ENCODE measurements at regions not wholly inside any gene's neighbourhood (a gene's known extent, or its start where the extent isn't known, plus 50 kb on each side); places are given as distances from the start of the nearest gene placed in this dataset.

DNA sequence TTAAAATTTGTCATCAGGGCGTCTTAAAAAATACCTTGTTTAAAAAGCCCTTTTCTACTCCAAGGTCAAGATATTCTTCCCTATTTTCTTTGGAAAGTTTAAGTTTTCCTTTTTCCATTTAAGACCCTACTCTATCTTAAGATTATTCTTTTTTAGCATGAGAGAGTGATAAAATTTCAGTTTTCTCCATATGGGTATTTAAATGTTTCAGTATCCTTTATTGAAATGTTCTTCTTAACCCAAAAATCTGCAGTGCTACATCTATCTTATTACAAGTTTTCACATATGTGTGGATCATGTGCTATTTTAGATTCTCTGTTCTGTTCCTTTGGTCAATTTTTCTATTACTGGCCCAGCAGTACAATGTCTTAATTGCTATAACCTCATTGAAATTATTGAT is 202.2 kb downstream of the TTC6 start:
- TF ChIP-seq ZBTB7A (tag by site-specific recombination; IDR thresholded peaks at IDR 0.05; ENCODE audit: low read depth) (no peak), ZNF768 (tag by site-specific recombination; IDR thresholded peaks at IDR 0.05) (no peak), ZFP41 (tag by site-specific recombination; IDR thresholded peaks at IDR 0.05; ENCODE audit: borderline replicate concordance) (no peak), HIC1 (tag by site-specific recombination; IDR thresholded peaks at IDR 0.05) (no peak), CTCF (tag by site-specific recombination; IDR thresholded peaks at IDR 0.05) (no peak), ZNF274 (IDR thresholded peaks at IDR 0.05; ENCODE audit: low read length) (no peak), ZNF274 (tag by site-specific recombination; IDR thresholded peaks at IDR 0.05; ENCODE audit: borderline replicate concordance) (no peak), ZBTB8A (tag by site-specific recombination; IDR thresholded peaks at IDR 0.05) (no peak), YY1 (tag by site-specific recombination; IDR thresholded peaks at IDR 0.05) (no peak), ZSCAN30 (tag by site-specific recombination; IDR thresholded peaks at IDR 0.05) (no peak), KLF16 (tag by site-specific recombination; IDR thresholded peaks at IDR 0.05) (no peak), ZNF2 (tag by site-specific recombination; IDR thresholded peaks at IDR 0.05) (no peak), ZNF341 (tag by site-specific recombination; IDR thresholded peaks at IDR 0.05; ENCODE audit: low read depth) (no peak), ZNF660 (tag by site-specific recombination; IDR thresholded peaks at IDR 0.05) (no peak)
- TF ChIP-seq, protein P1, sequence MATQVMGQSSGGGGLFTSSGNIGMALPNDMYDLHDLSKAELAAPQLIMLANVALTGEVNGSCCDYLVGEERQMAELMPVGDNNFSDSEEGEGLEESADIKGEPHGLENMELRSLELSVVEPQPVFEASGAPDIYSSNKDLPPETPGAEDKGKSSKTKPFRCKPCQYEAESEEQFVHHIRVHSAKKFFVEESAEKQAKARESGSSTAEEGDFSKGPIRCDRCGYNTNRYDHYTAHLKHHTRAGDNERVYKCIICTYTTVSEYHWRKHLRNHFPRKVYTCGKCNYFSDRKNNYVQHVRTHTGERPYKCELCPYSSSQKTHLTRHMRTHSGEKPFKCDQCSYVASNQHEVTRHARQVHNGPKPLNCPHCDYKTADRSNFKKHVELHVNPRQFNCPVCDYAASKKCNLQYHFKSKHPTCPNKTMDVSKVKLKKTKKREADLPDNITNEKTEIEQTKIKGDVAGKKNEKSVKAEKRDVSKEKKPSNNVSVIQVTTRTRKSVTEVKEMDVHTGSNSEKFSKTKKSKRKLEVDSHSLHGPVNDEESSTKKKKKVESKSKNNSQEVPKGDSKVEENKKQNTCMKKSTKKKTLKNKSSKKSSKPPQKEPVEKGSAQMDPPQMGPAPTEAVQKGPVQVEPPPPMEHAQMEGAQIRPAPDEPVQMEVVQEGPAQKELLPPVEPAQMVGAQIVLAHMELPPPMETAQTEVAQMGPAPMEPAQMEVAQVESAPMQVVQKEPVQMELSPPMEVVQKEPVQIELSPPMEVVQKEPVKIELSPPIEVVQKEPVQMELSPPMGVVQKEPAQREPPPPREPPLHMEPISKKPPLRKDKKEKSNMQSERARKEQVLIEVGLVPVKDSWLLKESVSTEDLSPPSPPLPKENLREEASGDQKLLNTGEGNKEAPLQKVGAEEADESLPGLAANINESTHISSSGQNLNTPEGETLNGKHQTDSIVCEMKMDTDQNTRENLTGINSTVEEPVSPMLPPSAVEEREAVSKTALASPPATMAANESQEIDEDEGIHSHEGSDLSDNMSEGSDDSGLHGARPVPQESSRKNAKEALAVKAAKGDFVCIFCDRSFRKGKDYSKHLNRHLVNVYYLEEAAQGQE (tag by site-specific recombination; IDR thresholded peaks at IDR 0.05) = no peak
